ENCODE measurements at regions not wholly inside any gene's neighbourhood (a gene's known extent, or its start where the extent isn't known, plus 50 kb on each side); places are given as distances from the start of the nearest gene placed in this dataset.

GRCh38 chr2:239508261-239508660 lies 107.4 kb upstream of the HDAC4 start:
- no peaks in the 10 kb centered on the region for H3K36me3 ChIP-seq (ENCODE audit: control insufficient read depth, insufficient read depth, low read length)
- no peak for DNase-seq (ENCODE audit: low read depth, low spot score)
- no peaks in the 10 kb centered on the region; the same call in 1 of the 2 replicates for H3K4me1 ChIP-seq (ENCODE audit: control insufficient read depth, insufficient read depth, low read length)
- no peak overlapping the region for H3K4me3 ChIP-seq (ENCODE audit: low read length)
- H3K27ac ChIP-seq (ENCODE audit: low read length): no peak overlapping the region
- no peaks in the 10 kb centered on the region for H3K9me3 ChIP-seq (ENCODE audit: control insufficient read depth, insufficient read depth, low read length)
- no CpG with 5 or more reads among the region's 6 CpGs for WGBS (ENCODE audit: insufficient coverage, insufficient read length)
- no peaks in the 10 kb centered on the region for H3K27me3 ChIP-seq (ENCODE audit: control insufficient read depth, insufficient read depth, low read length)

GRCh38 chr2:239507576-239508258 lies 106.9 kb upstream of the HDAC4 start:
- WGBS (ENCODE audit: insufficient coverage, insufficient read length): no CpG with 5 or more reads among the region's 18 CpGs

GRCh38 chr2:239506961-239507360 lies 106.1 kb upstream of the HDAC4 start:
- no CpG with 5 or more reads among the region's 19 CpGs for WGBS (ENCODE audit: insufficient coverage, insufficient read length)
- no peak for DNase-seq (ENCODE audit: low read depth, low spot score)
- Histone ChIP-seq H3K9me3 (ENCODE audit: control insufficient read depth, insufficient read depth, low read length) (no peaks in the 10 kb centered on the region), H3K4me3 (ENCODE audit: low read length) (no peak overlapping the region), H3K27ac (ENCODE audit: low read length) (no peak overlapping the region), H3K4me1 (ENCODE audit: control insufficient read depth, insufficient read depth, low read length) (no peaks in the 10 kb centered on the region; the same call in 1 of the 2 replicates), H3K36me3 (ENCODE audit: control insufficient read depth, insufficient read depth, low read length) (no peaks in the 10 kb centered on the region), H3K27me3 (ENCODE audit: control insufficient read depth, insufficient read depth, low read length) (no peaks in the 10 kb centered on the region)

More at GRCh38 chr2:239507576-239508258, 106.9 kb upstream of the HDAC4 start:
- H3K4me3 ChIP-seq (ENCODE audit: low read length): no peak overlapping the region; the same call in 1 of the 2 replicates
- H3K9me3 ChIP-seq (ENCODE audit: control insufficient read depth, insufficient read depth, low read length): no peaks in the 10 kb centered on the region
- no peaks in the 10 kb centered on the region; the same call in 1 of the 2 replicates for H3K4me1 ChIP-seq (ENCODE audit: control insufficient read depth, insufficient read depth, low read length)
- H3K27me3 ChIP-seq (ENCODE audit: control insufficient read depth, insufficient read depth, low read length): no peaks in the 10 kb centered on the region
- H3K27ac ChIP-seq (ENCODE audit: low read length): no peak overlapping the region
- DNase-seq (ENCODE audit: low read depth, low spot score): no peak
- H3K36me3 ChIP-seq (ENCODE audit: control insufficient read depth, insufficient read depth, low read length): no peaks in the 10 kb centered on the region

- H3K9me3 ChIP-seq (ENCODE audit: control insufficient read depth, insufficient read depth, low read length): no peaks in the 10 kb centered on the region
- no peaks in the 10 kb centered on the region for H3K36me3 ChIP-seq (ENCODE audit: control insufficient read depth, insufficient read depth, low read length)
- WGBS (ENCODE audit: insufficient coverage, insufficient read length): no CpG with 5 or more reads among the region's 29 CpGs
- DNase-seq (ENCODE audit: low read depth, low spot score): no peak
- H3K27me3 ChIP-seq (ENCODE audit: control insufficient read depth, insufficient read depth, low read length): no peaks in the 10 kb centered on the region
- no peak overlapping the region for H3K27ac ChIP-seq (ENCODE audit: low read length)
- no peaks in the 10 kb centered on the region; the same call in 1 of the 2 replicates for H3K4me1 ChIP-seq (ENCODE audit: control insufficient read depth, insufficient read depth, low read length)
- no peak overlapping the region for H3K4me3 ChIP-seq (ENCODE audit: low read length)
These were observed 105.5 kb upstream of the HDAC4 start for GRCh38 chr2:239506101-239506857.

GRCh38 chr2:239504643-239505235 lies 103.9 kb upstream of the HDAC4 start:
- no peaks in the 10 kb centered on the region for H3K9me3 ChIP-seq (ENCODE audit: control insufficient read depth, insufficient read depth, low read length)
- no CpG with 5 or more reads among the region's 16 CpGs for WGBS (ENCODE audit: insufficient coverage, insufficient read length)
- H3K36me3 ChIP-seq (ENCODE audit: control insufficient read depth, insufficient read depth, low read length): no peaks in the 10 kb centered on the region
- H3K27me3 ChIP-seq (ENCODE audit: control insufficient read depth, insufficient read depth, low read length): no peaks in the 10 kb centered on the region
- DNase-seq (ENCODE audit: low read depth, low spot score): no peak
- no peak overlapping the region for H3K27ac ChIP-seq (ENCODE audit: low read length)
- no peak overlapping the region for H3K4me3 ChIP-seq (ENCODE audit: low read length)
- no peaks in the 10 kb centered on the region; the same call in 1 of the 2 replicates for H3K4me1 ChIP-seq (ENCODE audit: control insufficient read depth, insufficient read depth, low read length)

- no CpG with 5 or more reads among the region's 19 CpGs for WGBS (ENCODE audit: insufficient coverage, insufficient read length)
- no peak for DNase-seq (ENCODE audit: low read depth, low spot score)
- H3K36me3 ChIP-seq (ENCODE audit: control insufficient read depth, insufficient read depth, low read length): no peaks in the 10 kb centered on the region
- no peak overlapping the region for H3K27ac ChIP-seq (ENCODE audit: low read length)
- H3K9me3 ChIP-seq (ENCODE audit: control insufficient read depth, insufficient read depth, low read length): no peaks in the 10 kb centered on the region
- no peak overlapping the region for H3K4me3 ChIP-seq (ENCODE audit: low read length)
- no peaks in the 10 kb centered on the region for H3K27me3 ChIP-seq (ENCODE audit: control insufficient read depth, insufficient read depth, low read length)
- no peaks in the 10 kb centered on the region for H3K4me1 ChIP-seq (ENCODE audit: control insufficient read depth, insufficient read depth, low read length)
These were observed 101.8 kb upstream of the HDAC4 start for GRCh38 chr2:239502430-239503186.

GRCh38 chr2:239500574-239501550 lies 100.0 kb upstream of the HDAC4 start:
- WGBS (ENCODE audit: insufficient coverage, insufficient read length): no CpG with 5 or more reads among the region's 22 CpGs
- H3K27me3 ChIP-seq (ENCODE audit: control insufficient read depth, insufficient read depth, low read length): no peaks in the 10 kb centered on the region
- H3K27ac ChIP-seq (ENCODE audit: low read length): no peak overlapping the region
- no peak for DNase-seq (ENCODE audit: low read depth, low spot score)
- H3K4me3 ChIP-seq (ENCODE audit: low read length): no peak overlapping the region
- no peaks in the 10 kb centered on the region for H3K4me1 ChIP-seq (ENCODE audit: control insufficient read depth, insufficient read depth, low read length)
- H3K9me3 ChIP-seq (ENCODE audit: control insufficient read depth, insufficient read depth, low read length): no peaks in the 10 kb centered on the region
- H3K36me3 ChIP-seq (ENCODE audit: control insufficient read depth, insufficient read depth, low read length): no peaks in the 10 kb centered on the region

GRCh38 chr2:239499726-239500573 lies 99.1 kb upstream of the HDAC4 start:
- no peaks in the 10 kb centered on the region for H3K4me1 ChIP-seq (ENCODE audit: control insufficient read depth, insufficient read depth, low read length)
- no peak for DNase-seq (ENCODE audit: low read depth, low spot score)
- no peak overlapping the region for H3K27ac ChIP-seq (ENCODE audit: low read length)
- H3K36me3 ChIP-seq (ENCODE audit: control insufficient read depth, insufficient read depth, low read length): no peaks in the 10 kb centered on the region
- H3K4me3 ChIP-seq (ENCODE audit: low read length): no peak overlapping the region
- H3K27me3 ChIP-seq (ENCODE audit: control insufficient read depth, insufficient read depth, low read length): no peaks in the 10 kb centered on the region
- no peaks in the 10 kb centered on the region for H3K9me3 ChIP-seq (ENCODE audit: control insufficient read depth, insufficient read depth, low read length)
- no CpG with 5 or more reads among the region's 13 CpGs for WGBS (ENCODE audit: insufficient coverage, insufficient read length)
